Activated T-cell treated with anti-CD3 and anti-CD28 coated beads, Interleukin-2, amount 50 U/mL, for 4 hours (primary cell): ENCODE measurements at regions not wholly inside any gene's neighbourhood (a gene's known extent, or its start where the extent isn't known, plus 50 kb on each side); places are given as distances from the start of the nearest gene placed in this dataset.

Experiments
- ATAC-seq, 2 donors: fragments of 200-7000 bp; cut with Tn5 transposase; one replicate each; pipeline ENCODE4 v1.10.0; 2021
- DNase-seq: peaks from one replicate; pipeline ENCODE4 v3.0.0-alpha.2; 2020
- H3K27me3 Mint-ChIP-seq: one replicate; pipeline ENCODE4 v1.8.0; 2021; ENCODE audit warnings: low read depth, mixed read lengths
- H3K36me3 Mint-ChIP-seq: one replicate; pipeline ENCODE4 v1.8.0; 2022; ENCODE audit warnings: mixed read lengths; ENCODE audit not compliant: insufficient read depth
- H3K4me1 Mint-ChIP-seq: one replicate; pipeline ENCODE4 v1.8.0; 2021; ENCODE audit warnings: low read depth, mixed read lengths
- H3K4me3 Mint-ChIP-seq: one replicate; pipeline ENCODE4 v1.8.0; 2021; ENCODE audit warnings: mild to moderate bottlenecking, moderate library complexity, mixed read lengths
- H3K9me3 Mint-ChIP-seq: one replicate; pipeline ENCODE4 v1.8.0; 2021; ENCODE audit warnings: mixed read lengths

- no peaks in the 10 kb centered on the region for H3K27me3 Mint-ChIP-seq
- ATAC-seq (no peak), DNase-seq (no peak)
- H3K36me3 Mint-ChIP-seq = no peaks in the 10 kb centered on the region
- no peaks in the 10 kb centered on the region for H3K9me3 Mint-ChIP-seq
- H3K4me3 Mint-ChIP-seq = no peak overlapping the region
- no peaks in the 10 kb centered on the region for H3K4me1 Mint-ChIP-seq
Measured at GRCh38 chr2:16035747-16036745, 95.7 kb downstream of the MYCN start.

GRCh38 chr2:16034975-16035746 lies 94.8 kb downstream of the MYCN start:
- H3K36me3 Mint-ChIP-seq = no peaks in the 10 kb centered on the region
- no peaks in the 10 kb centered on the region for H3K9me3 Mint-ChIP-seq
- ATAC-seq (no peak), DNase-seq (no peak)
- H3K27me3 Mint-ChIP-seq = no peaks in the 10 kb centered on the region
- H3K4me3 Mint-ChIP-seq = no peak overlapping the region
- H3K4me1 Mint-ChIP-seq = no peaks in the 10 kb centered on the region

GRCh38 chr2:16034151-16034974 lies 94.0 kb downstream of the MYCN start:
- H3K4me3 Mint-ChIP-seq = no peak overlapping the region
- no peaks in the 10 kb centered on the region for H3K27me3 Mint-ChIP-seq
- no peaks in the 10 kb centered on the region for H3K4me1 Mint-ChIP-seq
- DNase-seq = no peak
- ATAC-seq = no peak
- no peaks in the 10 kb centered on the region for H3K9me3 Mint-ChIP-seq
- H3K36me3 Mint-ChIP-seq = no peaks in the 10 kb centered on the region

- Mint-ChIP-seq H3K4me1 (no peaks in the 10 kb centered on the region), H3K36me3 (no peaks in the 10 kb centered on the region), H3K9me3 (no peaks in the 10 kb centered on the region), H3K4me3 (no peak overlapping the region), H3K27me3 (no peaks in the 10 kb centered on the region)
- DNase-seq (no peak), ATAC-seq (no peak)
Measured at GRCh38 chr2:16033032-16033293, 92.6 kb downstream of the MYCN start.

- Mint-ChIP-seq H3K4me1 (no peaks in the 10 kb centered on the region), H3K27me3 (no peaks in the 10 kb centered on the region), H3K9me3 (no peaks in the 10 kb centered on the region), H3K36me3 (no peaks in the 10 kb centered on the region), H3K4me3 (no peak overlapping the region)
- no peak for DNase-seq
- ATAC-seq = no peak
Measured at GRCh38 chr2:16032282-16033031, 92.1 kb downstream of the MYCN start.

GRCh38 chr2:16031848-16032159 lies 91.5 kb downstream of the MYCN start:
- Mint-ChIP-seq H3K27me3 (no peaks in the 10 kb centered on the region), H3K4me3 (no peak overlapping the region), H3K4me1 (no peaks in the 10 kb centered on the region), H3K36me3 (no peaks in the 10 kb centered on the region), H3K9me3 (no peaks in the 10 kb centered on the region)
- DNase-seq = no peak
- no peak for ATAC-seq

- Mint-ChIP-seq H3K4me3 (no peak overlapping the region), H3K27me3 (no peaks in the 10 kb centered on the region), H3K9me3 (no peaks in the 10 kb centered on the region), H3K4me1 (no peaks in the 10 kb centered on the region), H3K36me3 (no peaks in the 10 kb centered on the region)
- ATAC-seq (no peak), DNase-seq (no peak)
Measured at GRCh38 chr2:16031058-16031847, 90.9 kb downstream of the MYCN start.

- Mint-ChIP-seq H3K4me1 (no peaks in the 10 kb centered on the region), H3K9me3 (no peaks in the 10 kb centered on the region), H3K36me3 (no peaks in the 10 kb centered on the region), H3K4me3 (no peak overlapping the region), H3K27me3 (no peaks in the 10 kb centered on the region)
- no peak for DNase-seq
- ATAC-seq = no peak
Measured at GRCh38 chr2:16030206-16031057, 90.1 kb downstream of the MYCN start.

GRCh38 chr2:16028644-16029043 lies 88.3 kb downstream of the MYCN start:
- DNase-seq = no peak
- Mint-ChIP-seq H3K36me3 (no peaks in the 10 kb centered on the region), H3K9me3 (no peaks in the 10 kb centered on the region), H3K27me3 (peaks cover 2% of the 10 kb centered on the region), H3K4me1 (no peaks in the 10 kb centered on the region), H3K4me3 (no peak overlapping the region)
- ATAC-seq = no peak

GRCh38 chr2:16026816-16027501 lies 86.6 kb downstream of the MYCN start:
- peaks cover 3% of the 10 kb centered on the region for H3K27me3 Mint-ChIP-seq

GRCh38 chr2:16025876-16026640 lies 85.7 kb downstream of the MYCN start:
- DNase-seq (no peak), ATAC-seq (no peak)
- Mint-ChIP-seq H3K4me1 (no peaks in the 10 kb centered on the region), H3K36me3 (no peaks in the 10 kb centered on the region), H3K9me3 (no peaks in the 10 kb centered on the region), H3K4me3 (no peak overlapping the region), H3K27me3 (peaks cover 3% of the 10 kb centered on the region)

More at GRCh38 chr2:16026816-16027501, 86.6 kb downstream of the MYCN start:
- ATAC-seq = no peak
- Mint-ChIP-seq H3K4me1 (no peaks in the 10 kb centered on the region), H3K36me3 (no peaks in the 10 kb centered on the region), H3K9me3 (no peaks in the 10 kb centered on the region), H3K4me3 (no peak overlapping the region)
- no peak for DNase-seq
